ENCODE measurements at regions not wholly inside any gene's neighbourhood (a gene's known extent, or its start where the extent isn't known, plus 50 kb on each side); places are given as distances from the start of the nearest gene placed in this dataset.

- no peak for TF ChIP-seq SPI1 (IDR thresholded peaks at IDR 0.05; ENCODE audit: borderline replicate concordance, low read depth)
- no peak for TF ChIP-seq POLR2AphosphoS5 (IDR thresholded peaks at IDR 0.05; ENCODE audit: low read depth)
- no peak for TF ChIP-seq REST (IDR thresholded peaks at IDR 0.05; ENCODE audit: insufficient replicate concordance, low read depth)
- TF ChIP-seq GABPA (IDR thresholded peaks at IDR 0.05; ENCODE audit: low read depth) = no peak
- TF ChIP-seq CTCF (IDR thresholded peaks at IDR 0.05; ENCODE audit: insufficient read depth, low read length) = no peak
- Histone ChIP-seq H3K4me3 (replicated peaks; ENCODE audit: insufficient read depth, low read length) (no peak overlapping the region), H3K27ac (replicated peaks) (no peak overlapping the region), H3K27me3 (ENCODE audit: insufficient read depth, poor library complexity, severe bottlenecking) (no peaks in the 10 kb centered on the region)
- DNase-seq (ENCODE audit: low read depth in 1 of 2, low spot score in 1 of 2) = no peak
These were observed 98.2 kb downstream of the BTG1 start for GRCh38 chr12:92047393-92047826.

GRCh38 chr12:92046557-92047392 lies 98.9 kb downstream of the BTG1 start:
- no peaks in the 10 kb centered on the region for H3K27me3 ChIP-seq (ENCODE audit: insufficient read depth, poor library complexity, severe bottlenecking)
- no peak for TF ChIP-seq SPI1 (IDR thresholded peaks at IDR 0.05; ENCODE audit: borderline replicate concordance, low read depth)
- TF ChIP-seq REST (IDR thresholded peaks at IDR 0.05; ENCODE audit: insufficient replicate concordance, low read depth) = no peak
- TF ChIP-seq GABPA (IDR thresholded peaks at IDR 0.05; ENCODE audit: low read depth) = no peak
- no peak for TF ChIP-seq POLR2AphosphoS5 (IDR thresholded peaks at IDR 0.05; ENCODE audit: low read depth)
- no peak for TF ChIP-seq CTCF (IDR thresholded peaks at IDR 0.05; ENCODE audit: insufficient read depth, low read length)
- no peak overlapping the region for H3K4me3 ChIP-seq (replicated peaks; ENCODE audit: insufficient read depth, low read length)
- no peak for DNase-seq (ENCODE audit: low read depth in 1 of 2, low spot score in 1 of 2)
- H3K27ac ChIP-seq (replicated peaks) = no peak overlapping the region

GRCh38 chr12:92045852-92046251 lies 99.8 kb downstream of the BTG1 start:
- TF ChIP-seq SPI1 (IDR thresholded peaks at IDR 0.05; ENCODE audit: borderline replicate concordance, low read depth) (no peak), REST (IDR thresholded peaks at IDR 0.05; ENCODE audit: insufficient replicate concordance, low read depth) (no peak), POLR2AphosphoS5 (IDR thresholded peaks at IDR 0.05; ENCODE audit: low read depth) (no peak)
- Histone ChIP-seq H3K4me3 (replicated peaks; ENCODE audit: insufficient read depth, low read length) (no peak overlapping the region), H3K27ac (replicated peaks) (no peak overlapping the region), H3K27me3 (ENCODE audit: insufficient read depth, poor library complexity, severe bottlenecking) (no peaks in the 10 kb centered on the region)
- DNase-seq (ENCODE audit: low read depth in 1 of 2, low spot score in 1 of 2) = no peak
